ENCODE measurements at regions not wholly inside any gene's neighbourhood (a gene's known extent, or its start where the extent isn't known, plus 50 kb on each side); places are given as distances from the start of the nearest gene placed in this dataset.

GRCh38 chr4:169931964-169932363, 94.2 kb downstream of the MFAP3L start:
- no peak for TF ChIP-seq CTCF (conservative IDR thresholded peaks at IDR 0.05; ENCODE audit: low read depth, low read length)
- TF ChIP-seq USF2 (IDR thresholded peaks at IDR 0.05; ENCODE audit: low read depth, low read length): no peak
- no peak for TF ChIP-seq MAFK (IDR thresholded peaks at IDR 0.05; ENCODE audit: low read depth, low read length)
- TF ChIP-seq POLR2A (IDR thresholded peaks at IDR 0.05; ENCODE audit: low read depth, low read length): no peak
- TF ChIP-seq CEBPB (IDR thresholded peaks at IDR 0.05; ENCODE audit: low read depth, low read length): no peak
- no peak for TF ChIP-seq RFX5 (IDR thresholded peaks at IDR 0.05; ENCODE audit: low read depth, low read length)
- TF ChIP-seq BHLHE40 (IDR thresholded peaks at IDR 0.05; ENCODE audit: low read depth, low read length): no peak
- TF ChIP-seq RAD21 (IDR thresholded peaks at IDR 0.05; ENCODE audit: low read length): no peak

Data from IMR-90 (cell line).